Activated T-cell treated with anti-CD3 and anti-CD28 coated beads, Interleukin-2, amount 50 U/mL, for 24 hours (primary cell): ENCODE measurements at regions not wholly inside any gene's neighbourhood (a gene's known extent, or its start where the extent isn't known, plus 50 kb on each side); places are given as distances from the start of the nearest gene placed in this dataset.
"Not testable (repeated sequence)": the region's sequence is repeated elsewhere in the genome, so short reads cannot be mapped to it uniquely, and the experiment has no call there.

Source experiments
- DNase-seq: peaks from one replicate; pipeline ENCODE4 v3.0.0-alpha.2; 2020
- H3K27ac Mint-ChIP-seq: 2 replicates; pipeline ENCODE4 v1.8.0; 2020; ENCODE audit warnings: mild to moderate bottlenecking, mixed read lengths
- H3K27me3 Mint-ChIP-seq: 2 replicates; pipeline ENCODE4 v1.8.0; 2020; ENCODE audit warnings: mixed read lengths
- H3K36me3 Mint-ChIP-seq: 2 replicates; pipeline ENCODE4 v1.8.0; 2020; ENCODE audit warnings: low read depth, mixed read lengths
- H3K4me1 Mint-ChIP-seq: 2 replicates; pipeline ENCODE4 v1.8.0; 2020; ENCODE audit warnings: low read depth, mixed read lengths
- H3K4me3 Mint-ChIP-seq: 2 replicates; pipeline ENCODE4 v1.8.0; 2020; ENCODE audit warnings: mild to moderate bottlenecking, moderate library complexity, mixed read lengths
- H3K9me3 Mint-ChIP-seq: 2 replicates; pipeline ENCODE4 v1.8.0; 2020; ENCODE audit warnings: mixed read lengths

DNA sequence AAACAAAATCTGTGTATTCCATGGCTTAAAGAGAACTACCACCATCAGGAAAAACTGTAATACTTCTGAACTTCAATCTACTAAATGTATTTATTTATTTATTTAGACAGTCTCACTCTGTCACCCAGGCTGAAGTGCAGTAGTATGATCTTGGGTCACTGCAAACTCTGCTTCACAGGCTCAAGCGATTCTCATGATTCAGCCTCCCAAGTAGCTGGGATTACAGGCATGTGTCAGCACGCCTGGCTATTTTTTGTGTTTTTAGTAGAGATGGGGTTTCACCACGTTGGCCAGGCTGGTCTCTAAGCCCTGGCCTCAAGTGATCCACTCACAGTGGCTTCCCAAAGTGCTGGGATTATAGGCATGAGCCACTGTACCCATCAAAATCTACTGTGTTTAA lies 202.3 kb upstream of the POU1F1 start:
- Mint-ChIP-seq H3K36me3 (no peaks in the 10 kb centered on the region), H3K27ac (no peak overlapping the region), H3K9me3 (peaks cover 2% of the 10 kb centered on the region), H3K4me1 (no peaks in the 10 kb centered on the region), H3K27me3 (no peaks in the 10 kb centered on the region), H3K4me3 (no peak overlapping the region)
- no peak for DNase-seq

- Mint-ChIP-seq H3K27me3 (no peaks in the 10 kb centered on the region), H3K36me3 (no peaks in the 10 kb centered on the region), H3K27ac (no peak overlapping the region), H3K4me3 (no peak overlapping the region), H3K4me1 (no peaks in the 10 kb centered on the region), H3K9me3 (peaks cover 2% of the 10 kb centered on the region)
- no peak for DNase-seq
Observed at GRCh38 chr3:87473944-87474343, 197.6 kb upstream of the POU1F1 start.

GRCh38 chr3:87468938-87469337 lies 192.6 kb upstream of the POU1F1 start:
- Mint-ChIP-seq H3K4me1 (no peaks in the 10 kb centered on the region), H3K27ac (no peak overlapping the region), H3K36me3 (no peaks in the 10 kb centered on the region), H3K9me3 (peaks cover 2% of the 10 kb centered on the region), H3K4me3 (no peak overlapping the region), H3K27me3 (no peaks in the 10 kb centered on the region)
- DNase-seq, result no peak

GRCh38 chr3:87468235-87468634 lies 191.9 kb upstream of the POU1F1 start:
- Mint-ChIP-seq H3K4me1 (no peaks in the 10 kb centered on the region), H3K27ac (no peak overlapping the region), H3K27me3 (no peaks in the 10 kb centered on the region), H3K36me3 (no peaks in the 10 kb centered on the region), H3K9me3 (peaks cover 2% of the 10 kb centered on the region), H3K4me3 (no peak overlapping the region)
- DNase-seq, result no peak

GRCh38 chr3:87462228-87462627 lies 185.8 kb upstream of the POU1F1 start:
- Mint-ChIP-seq H3K4me3 (no peak overlapping the region), H3K36me3 (no peaks in the 10 kb centered on the region), H3K4me1 (no peaks in the 10 kb centered on the region), H3K27ac (no peak overlapping the region), H3K27me3 (no peaks in the 10 kb centered on the region), H3K9me3 (peaks cover 2% of the 10 kb centered on the region)
- no peak for DNase-seq

- H3K36me3 Mint-ChIP-seq, result no peaks in the 10 kb centered on the region
- H3K4me1 Mint-ChIP-seq, result no peaks in the 10 kb centered on the region
- H3K4me3 Mint-ChIP-seq, result no peak overlapping the region
- peaks cover 2% of the 10 kb centered on the region for H3K9me3 Mint-ChIP-seq
- DNase-seq, result no peak
- no peak overlapping the region for H3K27ac Mint-ChIP-seq
- no peaks in the 10 kb centered on the region for H3K27me3 Mint-ChIP-seq
Observed at GRCh38 chr3:87461443-87461842, 185.1 kb upstream of the POU1F1 start.

DNA sequence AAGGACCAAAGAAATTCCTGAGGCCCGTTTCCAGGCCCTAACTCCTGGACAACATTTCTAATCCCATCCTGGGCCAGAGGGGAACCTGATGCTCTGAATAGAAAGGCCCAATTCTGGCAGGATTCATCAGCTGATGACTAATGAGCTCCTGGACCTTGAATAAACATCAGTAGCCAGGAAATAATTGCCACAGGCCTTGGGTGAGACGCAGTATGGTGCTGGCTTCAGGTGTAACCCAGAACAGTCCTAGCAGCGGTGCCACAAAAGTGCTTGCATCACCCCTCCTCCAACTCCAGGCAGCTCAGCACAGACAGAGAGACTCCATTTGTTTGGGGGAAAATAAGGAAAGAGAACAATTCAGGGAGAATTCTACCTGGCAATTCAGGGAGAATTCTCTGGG lies 184.7 kb upstream of the POU1F1 start:
- Mint-ChIP-seq H3K9me3 (peaks cover 2% of the 10 kb centered on the region), H3K27me3 (no peaks in the 10 kb centered on the region), H3K4me3 (no peak overlapping the region), H3K27ac (no peak overlapping the region), H3K36me3 (no peaks in the 10 kb centered on the region), H3K4me1 (no peaks in the 10 kb centered on the region)
- DNase-seq, result no peak

DNA sequence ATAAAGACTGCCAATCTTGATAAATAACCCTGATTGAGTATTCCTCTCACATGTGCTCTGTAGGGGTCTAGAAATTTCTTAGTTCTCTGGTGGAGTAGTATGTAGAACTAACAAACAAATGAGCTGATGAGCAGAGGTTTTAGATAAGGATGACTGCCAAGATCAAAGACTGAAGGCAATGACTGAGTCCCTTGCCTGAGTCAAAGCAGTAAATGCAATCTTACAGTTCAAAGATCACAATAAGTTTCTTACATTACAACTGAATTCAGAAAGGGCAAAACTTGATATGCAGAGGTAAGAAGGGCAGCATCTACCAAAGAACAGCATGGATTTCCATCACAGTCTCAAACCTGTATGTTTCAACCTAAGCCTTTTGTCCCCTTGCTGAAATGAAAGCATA lies 172.2 kb upstream of the POU1F1 start:
- Mint-ChIP-seq H3K4me1 (no peaks in the 10 kb centered on the region), H3K9me3 (peaks cover 4% of the 10 kb centered on the region), H3K27me3 (no peaks in the 10 kb centered on the region), H3K27ac (no peak overlapping the region), H3K36me3 (no peaks in the 10 kb centered on the region), H3K4me3 (no peak overlapping the region)
- no peak for DNase-seq

- H3K9me3 Mint-ChIP-seq, result peaks cover 4% of the 10 kb centered on the region
- H3K4me1 Mint-ChIP-seq, result no peaks in the 10 kb centered on the region
- DNase-seq, result no peak
- no peaks in the 10 kb centered on the region for H3K36me3 Mint-ChIP-seq
- no peak overlapping the region for H3K27ac Mint-ChIP-seq
- no peak overlapping the region for H3K4me3 Mint-ChIP-seq
- H3K27me3 Mint-ChIP-seq, result no peaks in the 10 kb centered on the region
Observed at GRCh38 chr3:87446849-87447387, 170.5 kb upstream of the POU1F1 start.

DNA sequence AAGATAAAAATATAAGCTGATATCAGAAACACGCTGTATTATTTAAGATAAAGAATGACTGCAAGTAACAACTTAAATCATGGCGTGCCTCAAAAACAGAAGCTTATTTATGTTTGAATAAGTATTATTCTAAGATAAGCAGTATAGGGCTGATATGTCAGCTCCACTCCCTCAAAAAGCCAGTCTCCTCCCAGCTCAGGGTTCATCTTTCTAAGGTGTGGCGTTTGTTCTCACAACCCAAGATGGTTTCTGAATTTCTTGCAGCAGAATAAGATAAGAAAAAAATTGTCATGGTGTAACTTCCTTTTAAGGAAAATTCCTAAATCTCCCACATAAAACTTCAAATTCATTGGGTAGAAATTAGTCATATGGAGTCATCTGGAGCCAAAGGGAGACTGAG lies 166.1 kb upstream of the POU1F1 start:
- Mint-ChIP-seq H3K4me3 (no peak overlapping the region), H3K9me3 (peaks cover 4% of the 10 kb centered on the region), H3K4me1 (peaks cover 6% of the 10 kb centered on the region), H3K27ac (no peak overlapping the region), H3K27me3 (no peaks in the 10 kb centered on the region), H3K36me3 (no peaks in the 10 kb centered on the region)
- DNase-seq, result no peak

DNA sequence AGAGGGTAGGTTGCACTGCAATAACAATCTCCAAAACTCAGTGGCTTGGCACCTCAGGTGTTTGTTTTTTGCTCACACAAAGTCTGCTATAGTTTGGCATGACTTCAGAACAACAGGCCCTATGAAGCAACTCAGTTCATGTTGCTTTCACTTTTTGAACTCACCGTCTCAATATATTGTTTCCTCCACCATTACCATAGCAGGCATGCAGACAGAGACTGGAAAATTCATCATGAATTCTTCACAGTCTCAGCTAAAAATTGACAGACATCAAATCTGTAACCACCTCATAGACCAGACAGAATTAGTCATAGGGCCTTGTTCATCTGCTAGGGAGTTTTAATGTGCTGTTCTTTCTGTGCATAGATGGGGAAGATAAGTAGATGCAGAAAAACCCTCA lies 161.4 kb upstream of the POU1F1 start:
- H3K27ac Mint-ChIP-seq, result no peak overlapping the region
- no peaks in the 10 kb centered on the region for H3K36me3 Mint-ChIP-seq
- peaks cover 3% of the 10 kb centered on the region for H3K27me3 Mint-ChIP-seq
- no peaks in the 10 kb centered on the region for H3K9me3 Mint-ChIP-seq
- H3K4me1 Mint-ChIP-seq, result peaks cover 9% of the 10 kb centered on the region
- no peak for DNase-seq
- no peak overlapping the region for H3K4me3 Mint-ChIP-seq

DNA sequence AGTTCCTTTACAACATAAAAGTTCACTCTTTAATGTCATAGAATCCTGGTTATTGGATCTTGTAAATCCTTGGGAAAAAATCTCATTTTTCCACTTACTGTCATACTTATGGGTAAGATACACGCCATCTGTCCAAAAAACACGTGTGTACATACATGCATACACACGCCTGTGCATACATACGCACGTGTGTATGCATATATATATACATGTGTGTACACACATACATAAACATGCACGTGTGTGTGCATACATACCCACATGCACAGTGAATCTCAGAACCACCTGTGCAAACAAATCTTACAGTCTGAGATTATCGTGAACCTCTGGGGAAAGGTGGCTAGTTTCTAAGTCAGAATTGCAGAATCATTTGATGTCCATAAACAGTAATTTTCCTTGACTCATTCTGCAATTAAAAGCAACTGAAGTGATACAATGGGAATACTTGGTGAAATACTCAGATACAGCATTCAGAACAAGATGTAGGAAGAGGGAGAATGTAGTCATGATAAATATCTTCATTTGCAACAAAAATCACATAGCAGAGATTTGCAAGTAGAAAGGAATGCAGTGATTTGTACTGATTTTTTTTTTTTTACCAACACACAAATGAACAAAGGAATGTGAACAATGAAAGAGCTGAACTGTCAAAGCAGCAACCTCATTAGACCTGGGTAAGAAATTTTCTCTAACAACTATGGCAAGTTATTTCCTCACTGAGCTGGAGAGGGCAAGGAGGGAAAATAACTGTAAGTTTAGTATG lies 160.6 kb upstream of the POU1F1 start:
- no peaks in the 10 kb centered on the region for H3K9me3 Mint-ChIP-seq
- H3K36me3 Mint-ChIP-seq, result no peaks in the 10 kb centered on the region
- H3K4me1 Mint-ChIP-seq, result peaks cover 9% of the 10 kb centered on the region
- DNase-seq, result no peak
- H3K4me3 Mint-ChIP-seq, result no peak overlapping the region
- peaks cover 3% of the 10 kb centered on the region for H3K27me3 Mint-ChIP-seq
- no peak overlapping the region for H3K27ac Mint-ChIP-seq

DNA sequence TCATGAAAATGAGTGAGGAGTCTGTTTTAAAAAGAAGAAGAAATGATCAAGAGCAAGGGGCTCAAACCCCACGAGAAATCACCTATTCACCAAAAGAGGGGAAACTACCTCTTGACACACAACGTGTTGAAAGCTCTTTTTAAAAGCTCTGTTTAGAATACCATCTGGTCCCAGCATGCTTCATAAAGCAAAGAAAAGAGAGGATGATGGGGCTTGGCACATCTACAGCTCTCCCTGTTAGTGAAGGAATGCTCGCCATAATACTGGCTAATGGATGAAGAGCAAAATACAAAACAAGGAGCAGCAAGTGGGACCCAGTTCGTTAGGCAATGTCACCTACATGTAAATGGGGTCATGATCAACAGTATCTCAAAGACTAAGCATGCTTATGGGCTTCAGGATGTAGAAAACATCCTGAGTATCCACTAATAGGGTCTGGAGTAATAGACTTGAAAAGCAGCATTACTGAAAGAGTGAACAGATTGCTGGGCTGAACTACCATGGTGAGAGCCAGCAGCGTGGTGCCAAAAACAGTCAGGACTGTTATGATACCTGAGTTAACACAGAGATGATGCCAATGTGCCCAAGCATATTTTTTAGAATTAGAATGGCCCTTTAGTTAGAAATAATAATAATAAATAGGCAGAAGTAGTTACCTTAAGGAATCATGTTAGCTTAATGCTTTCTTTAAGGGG lies 159.7 kb upstream of the POU1F1 start:
- Mint-ChIP-seq H3K4me1 (peaks cover 9% of the 10 kb centered on the region), H3K4me3 (no peak overlapping the region), H3K27me3 (peaks cover 3% of the 10 kb centered on the region), H3K27ac (no peak overlapping the region), H3K9me3 (no peaks in the 10 kb centered on the region), H3K36me3 (no peaks in the 10 kb centered on the region)
- no peak for DNase-seq

GRCh38 chr3:87433445-87433844 lies 157.1 kb upstream of the POU1F1 start:
- H3K4me1 Mint-ChIP-seq, H3K4me3 Mint-ChIP-seq, DNase-seq, H3K36me3 Mint-ChIP-seq, H3K27me3 Mint-ChIP-seq, H3K9me3 Mint-ChIP-seq, H3K27ac Mint-ChIP-seq: not testable (repeated sequence)

DNA sequence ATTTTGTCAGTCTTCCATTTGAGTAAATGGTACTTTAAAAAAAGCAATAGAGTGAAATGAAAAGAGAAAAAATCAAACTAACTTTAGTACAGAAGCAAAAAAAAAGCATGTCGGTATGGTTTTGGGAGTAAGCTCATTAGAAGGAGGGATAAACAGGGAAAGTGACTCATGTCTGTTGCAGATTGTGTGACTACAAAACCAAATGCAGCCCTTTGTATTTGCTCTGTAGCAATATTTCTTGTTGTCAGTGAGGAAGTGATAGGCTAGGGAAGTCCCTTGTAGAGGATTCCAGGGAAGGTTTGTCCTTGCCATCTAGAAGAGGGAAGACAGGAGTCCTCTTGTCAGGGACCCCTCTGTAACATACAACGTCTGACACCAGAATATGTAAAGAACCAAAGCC lies 150.5 kb upstream of the POU1F1 start:
- Mint-ChIP-seq H3K27ac (no peak overlapping the region), H3K27me3 (no peaks in the 10 kb centered on the region), H3K9me3 (no peaks in the 10 kb centered on the region), H3K4me1 (no peaks in the 10 kb centered on the region), H3K36me3 (no peaks in the 10 kb centered on the region), H3K4me3 (no peak overlapping the region)
- DNase-seq, result no peak
